ENCODE measurements at regions not wholly inside any gene's neighbourhood (a gene's known extent, or its start where the extent isn't known, plus 50 kb on each side); places are given as distances from the start of the nearest gene placed in this dataset.

DNA sequence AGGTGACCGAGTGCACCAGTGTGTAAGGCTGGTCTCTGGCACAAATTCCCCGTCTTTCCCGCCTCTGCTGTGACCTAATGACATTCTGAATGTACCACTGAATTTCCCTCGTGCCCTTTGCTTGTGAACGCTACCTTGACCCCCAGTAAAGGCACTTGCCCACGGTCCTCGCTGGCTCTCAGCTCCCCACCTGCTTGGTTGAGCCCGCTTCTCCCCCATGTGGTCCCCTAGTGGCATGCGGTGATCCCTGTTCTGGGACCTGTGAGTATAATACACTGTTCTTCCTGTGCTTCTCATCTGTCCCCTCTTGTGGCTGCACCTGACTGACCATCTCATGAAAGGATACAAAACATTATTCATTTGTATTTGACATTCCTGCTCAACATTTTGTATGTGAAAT, 495.7 kb downstream of the INHBA start:
- TF ChIP-seq POLR2A (IDR thresholded peaks at IDR 0.05) (no peak), CTCF (IDR thresholded peaks at IDR 0.05) (no peak), EP300 (IDR thresholded peaks at IDR 0.05) (no peak)

All from sigmoid colon (tissue), 4 donors.